Dedifferentiated amniotic fluid mesenchymal stem cell (primary cell): ENCODE measurements at regions not wholly inside any gene's neighbourhood (a gene's known extent, or its start where the extent isn't known, plus 50 kb on each side); places are given as distances from the start of the nearest gene placed in this dataset.
"Not testable (repeated sequence)": the region's sequence is repeated elsewhere in the genome, so short reads cannot be mapped to it uniquely, and the experiment has no call there.

Experiments
- DNase-seq: peaks from one replicate; pipeline ENCODE4 v3.0.0-alpha.2; 2016; ENCODE audit errors: extremely low spot score

GRCh38 chr1:70554341-70554740 is 143.3 kb downstream of the CTH start:
- no peak for DNase-seq

GRCh38 chr1:70556541-70556940 is 145.5 kb downstream of the CTH start:
- no peak for DNase-seq

- DNase-seq, result no peak
Measured at GRCh38 chr1:70567167-70567566, 156.1 kb downstream of the CTH start.

- no peak for DNase-seq
Measured at GRCh38 chr1:70571191-70571590, 160.1 kb downstream of the CTH start.

- no peak for DNase-seq
Measured at GRCh38 chr1:70573317-70573843, 162.3 kb downstream of the CTH start.

GRCh38 chr1:70581661-70582060 is 170.6 kb downstream of the CTH start:
- no peak for DNase-seq

- DNase-seq, result no peak
Measured at GRCh38 chr1:70583522-70583921, 172.5 kb downstream of the CTH start.

GRCh38 chr1:70586046-70586445 is 175.0 kb downstream of the CTH start:
- no peak for DNase-seq

- no peak for DNase-seq
Measured at GRCh38 chr1:70587872-70588366, 176.9 kb downstream of the CTH start.

GRCh38 chr1:70593551-70593950 is 182.5 kb downstream of the CTH start:
- not testable (repeated sequence) for DNase-seq

- no peak for DNase-seq
Measured at GRCh38 chr1:70608815-70609214, 197.7 kb downstream of the CTH start.

GRCh38 chr1:70610164-70610563 is 199.1 kb downstream of the CTH start:
- not testable (repeated sequence) for DNase-seq

GRCh38 chr1:70616946-70617345 is 205.9 kb downstream of the CTH start:
- no peak for DNase-seq

- DNase-seq, result no peak
Measured at GRCh38 chr1:70617728-70618127, 206.7 kb downstream of the CTH start.

- no peak for DNase-seq
Measured at GRCh38 chr1:70627910-70628309, 216.8 kb downstream of the CTH start.

GRCh38 chr1:70628973-70629372 is 217.9 kb downstream of the CTH start:
- DNase-seq, result no peak

GRCh38 chr1:70633004-70633403 is 221.9 kb downstream of the CTH start:
- DNase-seq, result no peak

- DNase-seq, result no peak
Measured at GRCh38 chr1:70635868-70636267, 224.8 kb downstream of the CTH start.

GRCh38 chr1:70641868-70642267 is 230.8 kb downstream of the CTH start:
- DNase-seq, result no peak

- DNase-seq, result no peak
Measured at GRCh38 chr1:70656361-70656760, 245.3 kb downstream of the CTH start.

GRCh38 chr1:70659891-70660290 is 248.8 kb downstream of the CTH start:
- no peak for DNase-seq

- no peak for DNase-seq
Measured at GRCh38 chr1:70666381-70667140, 255.5 kb downstream of the CTH start.

- no peak for DNase-seq
Measured at GRCh38 chr1:70667494-70668170, 256.6 kb downstream of the CTH start.
